ENCODE measurements at regions not wholly inside any gene's neighbourhood (a gene's known extent, or its start where the extent isn't known, plus 50 kb on each side); places are given as distances from the start of the nearest gene placed in this dataset.

GRCh38 chr15:95108673-95109072 lies 877.3 kb downstream of the MCTP2 start:
- Histone ChIP-seq H3K9me3 (ENCODE audit: control insufficient read depth, low read length) (no peaks in the 10 kb centered on the region), H3K4me1 (ENCODE audit: control insufficient read depth in 1 of 2, insufficient read depth in 2 of 2, low read length in 2 of 2) (peaks cover 0 to 5% of the 10 kb centered on the region in 2 donors), H3K36me3 (ENCODE audit: control insufficient read depth in 1 of 2, insufficient read depth in 2 of 2, low read length in 1 of 2) (no peaks in the 10 kb centered on the region), H3K27me3 (ENCODE audit: control insufficient read depth in 1 of 2, insufficient read depth in 2 of 2, low read length in 1 of 2) (no peaks in the 10 kb centered on the region), H3K4me3 (ENCODE audit: low read length in 2 of 2) (no peak overlapping the region), H3K27ac (ENCODE audit: low read depth in 1 of 2, low read length in 2 of 2) (no peak overlapping the region)
- 81 to 86% methylated on average over 3 of the region's 3 CpGs for whole genome bisulfite sequencing, 2 donors
- intact Hi-C loops (cut with DNase I), result no loop called here
- DNase-seq (no peak), ATAC-seq (ENCODE audit: low FRiP score) (no peak)

DNA sequence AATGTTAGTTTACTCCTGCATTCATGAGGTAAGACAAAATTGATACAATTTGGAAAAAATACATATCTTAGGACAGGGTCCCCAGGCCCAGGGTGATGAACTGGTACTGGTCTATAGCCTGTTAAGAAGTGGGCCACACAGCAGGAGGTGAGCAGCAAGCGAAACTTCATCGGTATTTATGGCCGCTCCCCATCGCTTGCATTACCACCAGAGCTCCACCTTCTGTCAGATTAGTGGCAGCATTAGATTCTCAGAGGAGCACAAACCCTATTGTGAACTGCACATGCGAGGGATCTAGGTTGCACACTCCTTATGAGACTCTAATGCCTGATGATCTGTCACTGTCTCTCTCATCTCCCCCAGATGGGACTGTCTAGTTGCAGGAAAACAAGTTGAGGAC lies 880.6 kb downstream of the MCTP2 start:
- Histone ChIP-seq H3K4me1 (ENCODE audit: control insufficient read depth in 1 of 2, insufficient read depth in 2 of 2, low read length in 2 of 2) (peaks cover 0 to 5% of the 10 kb centered on the region in 2 donors), H3K4me3 (ENCODE audit: low read length in 2 of 2) (no peak overlapping the region), H3K9me3 (ENCODE audit: control insufficient read depth, low read length) (no peaks in the 10 kb centered on the region), H3K27ac (ENCODE audit: low read depth in 1 of 2, low read length in 2 of 2) (no peak overlapping the region), H3K27me3 (ENCODE audit: control insufficient read depth in 1 of 2, insufficient read depth in 2 of 2, low read length in 1 of 2) (no peaks in the 10 kb centered on the region), H3K36me3 (ENCODE audit: control insufficient read depth in 1 of 2, insufficient read depth in 2 of 2, low read length in 1 of 2) (no peaks in the 10 kb centered on the region)
- no peak for ATAC-seq (ENCODE audit: low FRiP score)
- no peak for DNase-seq
- 97 to 98% methylated on average over 5 of the region's 5 CpGs for WGBS, 2 donors
- intact Hi-C loops (cut with DNase I), result no loop called here

DNA sequence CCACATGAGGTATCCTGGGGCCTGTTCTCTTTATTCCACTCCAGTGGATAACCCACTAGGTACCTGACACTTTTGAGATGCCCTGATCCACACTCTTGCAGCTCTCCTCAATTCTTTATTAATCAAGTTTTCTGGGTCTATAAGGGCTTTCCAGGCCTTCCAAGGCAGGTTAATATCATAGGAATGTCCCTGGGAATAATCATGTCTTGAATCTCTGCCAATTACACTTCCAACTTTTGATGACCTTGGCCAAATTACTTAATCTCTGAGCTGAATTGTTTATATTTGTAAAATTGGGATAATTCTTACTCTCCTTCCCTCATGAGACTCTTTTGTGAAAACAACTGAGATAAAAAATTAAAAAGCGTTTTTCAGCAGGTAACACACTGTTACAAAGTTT lies 881.7 kb downstream of the MCTP2 start:
- intact Hi-C loops (cut with DNase I), result no loop called here
- Histone ChIP-seq H3K27ac (ENCODE audit: low read depth in 1 of 2, low read length in 2 of 2) (no peak overlapping the region), H3K27me3 (ENCODE audit: control insufficient read depth in 1 of 2, insufficient read depth in 2 of 2, low read length in 1 of 2) (no peaks in the 10 kb centered on the region), H3K36me3 (ENCODE audit: control insufficient read depth in 1 of 2, insufficient read depth in 2 of 2, low read length in 1 of 2) (no peaks in the 10 kb centered on the region), H3K4me3 (ENCODE audit: low read length in 2 of 2) (no peak overlapping the region), H3K4me1 (ENCODE audit: control insufficient read depth in 1 of 2, insufficient read depth in 2 of 2, low read length in 2 of 2) (peaks cover 0 to 1% of the 10 kb centered on the region in 2 donors), H3K9me3 (ENCODE audit: control insufficient read depth, low read length) (no peaks in the 10 kb centered on the region)
- no peak for DNase-seq
- 82 to 90% methylated on average over 1 of the region's 1 CpG for WGBS, 2 donors
- ATAC-seq (ENCODE audit: low FRiP score), result no peak

DNA sequence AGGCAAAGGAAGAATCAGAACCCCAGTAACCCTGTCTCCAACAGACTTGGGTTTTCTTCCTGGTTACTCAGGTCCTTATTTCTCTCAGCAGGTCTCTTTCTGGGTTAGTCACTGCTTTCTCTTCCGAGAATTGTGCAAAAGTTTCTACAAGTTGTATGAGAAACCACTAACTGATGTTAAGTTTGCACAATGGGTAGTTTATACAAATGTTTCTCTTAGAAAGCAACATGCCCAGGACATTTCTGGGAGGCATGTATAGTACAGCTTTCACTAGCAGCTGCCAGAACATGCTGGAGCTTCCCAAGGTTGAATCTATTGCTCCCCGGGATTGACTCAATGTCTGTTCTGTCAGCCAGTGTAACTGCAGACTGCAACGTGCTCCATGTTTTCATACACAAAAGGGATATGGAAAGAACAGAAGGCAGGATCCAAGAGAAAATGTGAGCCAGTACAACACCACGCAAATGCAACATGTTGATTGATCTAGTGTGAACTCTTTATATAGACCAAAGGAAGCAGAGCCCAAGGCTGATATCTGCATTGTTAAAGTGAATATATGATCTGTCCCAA lies 887.8 kb downstream of the MCTP2 start:
- no peak for ATAC-seq (ENCODE audit: low FRiP score)
- intact Hi-C loops (cut with DNase I), result no loop called here
- 73 to 84% methylated on average over 4 of the region's 4 CpGs for whole genome bisulfite sequencing, 2 donors
- Histone ChIP-seq H3K4me1 (ENCODE audit: control insufficient read depth in 1 of 2, insufficient read depth in 2 of 2, low read length in 2 of 2) (no peaks in the 10 kb centered on the region), H3K27me3 (ENCODE audit: control insufficient read depth in 1 of 2, insufficient read depth in 2 of 2, low read length in 1 of 2) (no peaks in the 10 kb centered on the region), H3K4me3 (ENCODE audit: low read length in 2 of 2) (no peak overlapping the region), H3K36me3 (ENCODE audit: control insufficient read depth in 1 of 2, insufficient read depth in 2 of 2, low read length in 1 of 2) (no peaks in the 10 kb centered on the region), H3K27ac (ENCODE audit: low read depth in 1 of 2, low read length in 2 of 2) (no peak overlapping the region), H3K9me3 (ENCODE audit: control insufficient read depth, low read length) (no peaks in the 10 kb centered on the region)
- DNase-seq, result no peak

DNA sequence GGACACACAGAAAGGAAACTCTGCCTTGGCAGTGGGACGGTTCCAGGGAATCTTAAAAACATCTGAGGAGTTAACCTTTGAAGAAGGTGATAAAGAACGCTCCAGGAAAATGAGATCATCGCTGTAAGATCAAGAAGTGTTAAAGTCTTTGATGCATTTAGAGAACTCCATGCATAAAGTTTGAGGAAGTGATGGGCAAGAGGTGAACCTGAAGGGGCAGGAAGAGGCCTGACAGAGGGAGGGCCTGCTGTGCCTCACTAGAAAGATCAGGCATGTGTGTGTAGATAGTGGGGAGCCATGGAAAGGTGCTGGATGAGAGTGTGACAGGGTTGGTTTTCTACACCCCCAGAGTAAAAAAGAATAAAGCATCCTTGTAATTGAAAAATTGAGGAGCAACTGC lies 889.2 kb downstream of the MCTP2 start:
- no peaks in the 10 kb centered on the region for H3K36me3 ChIP-seq (ENCODE audit: control insufficient read depth in 1 of 2, insufficient read depth in 2 of 2, low read length in 1 of 2)
- H3K27me3 ChIP-seq (ENCODE audit: control insufficient read depth in 1 of 2, insufficient read depth in 2 of 2, low read length in 1 of 2), result no peaks in the 10 kb centered on the region
- no peaks in the 10 kb centered on the region for H3K9me3 ChIP-seq (ENCODE audit: control insufficient read depth, low read length)
- WGBS, 2 donors, result 80 to 86% methylated on average over 3 of the region's 3 CpGs
- DNase-seq (no peak), ATAC-seq (ENCODE audit: low FRiP score) (no peak)
- intact Hi-C loops (cut with DNase I), result no loop called here
- no peaks in the 10 kb centered on the region for H3K4me1 ChIP-seq (ENCODE audit: control insufficient read depth in 1 of 2, insufficient read depth in 2 of 2, low read length in 2 of 2)
- no peak overlapping the region for H3K27ac ChIP-seq (ENCODE audit: low read depth in 1 of 2, low read length in 2 of 2)
- no peak overlapping the region for H3K4me3 ChIP-seq (ENCODE audit: low read length in 2 of 2)

DNA sequence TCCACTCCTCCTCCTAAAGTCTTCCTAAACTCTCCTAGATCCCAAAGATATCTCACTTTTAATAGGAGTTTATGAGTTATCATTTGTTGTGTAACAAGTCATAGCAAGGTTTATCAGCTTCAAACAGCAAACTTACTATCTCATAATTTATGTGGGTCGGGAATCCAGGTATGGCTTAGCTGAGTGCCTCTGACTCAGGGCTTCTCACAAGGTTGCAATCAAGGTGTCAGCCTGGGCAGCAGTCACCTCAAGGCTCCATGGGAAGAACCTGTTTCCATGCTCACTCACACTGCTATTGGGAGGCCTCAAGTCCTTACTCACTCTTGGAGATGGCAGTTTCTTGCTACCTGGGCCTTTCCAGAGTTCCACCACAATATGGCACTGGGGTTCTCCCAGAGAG lies 889.8 kb downstream of the MCTP2 start:
- Histone ChIP-seq H3K9me3 (ENCODE audit: control insufficient read depth, low read length) (no peaks in the 10 kb centered on the region), H3K27ac (ENCODE audit: low read depth in 1 of 2, low read length in 2 of 2) (no peak overlapping the region), H3K27me3 (ENCODE audit: control insufficient read depth in 1 of 2, insufficient read depth in 2 of 2, low read length in 1 of 2) (no peaks in the 10 kb centered on the region), H3K4me3 (ENCODE audit: low read length in 2 of 2) (no peak overlapping the region), H3K4me1 (ENCODE audit: control insufficient read depth in 1 of 2, insufficient read depth in 2 of 2, low read length in 2 of 2) (no peaks in the 10 kb centered on the region), H3K36me3 (ENCODE audit: control insufficient read depth in 1 of 2, insufficient read depth in 2 of 2, low read length in 1 of 2) (no peaks in the 10 kb centered on the region)
- intact Hi-C loops (cut with DNase I), result no loop called here
- ATAC-seq (ENCODE audit: low FRiP score) (no peak), DNase-seq (no peak)
- 89 to 95% methylated on average over 1 of the region's 1 CpG for WGBS, 2 donors

DNA sequence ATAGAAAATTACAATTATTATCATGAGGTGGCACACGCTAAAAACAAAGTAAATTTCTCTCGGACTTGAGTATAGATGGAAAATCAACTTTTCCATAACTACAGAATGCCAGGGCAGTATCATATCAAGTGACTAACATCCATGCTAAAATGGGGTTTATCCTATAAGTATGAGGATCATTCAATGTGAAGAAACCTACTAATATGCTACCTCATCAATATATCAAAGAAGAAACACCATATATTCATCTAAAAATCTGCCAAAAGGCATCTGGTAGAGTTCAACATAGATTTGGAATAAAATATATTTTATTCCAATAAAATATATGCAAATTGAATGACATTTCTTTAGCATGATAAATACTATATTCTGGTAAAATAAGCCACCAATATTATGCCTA lies 894.4 kb downstream of the MCTP2 start:
- Histone ChIP-seq H3K4me3 (ENCODE audit: low read length in 2 of 2) (no peak overlapping the region), H3K27ac (ENCODE audit: low read depth in 1 of 2, low read length in 2 of 2) (no peak overlapping the region), H3K36me3 (ENCODE audit: control insufficient read depth in 1 of 2, insufficient read depth in 2 of 2, low read length in 1 of 2) (no peaks in the 10 kb centered on the region), H3K9me3 (ENCODE audit: control insufficient read depth, low read length) (no peaks in the 10 kb centered on the region), H3K4me1 (ENCODE audit: control insufficient read depth in 1 of 2, insufficient read depth in 2 of 2, low read length in 2 of 2) (peaks cover 0 to 7% of the 10 kb centered on the region in 2 donors), H3K27me3 (ENCODE audit: control insufficient read depth in 1 of 2, insufficient read depth in 2 of 2, low read length in 1 of 2) (no peaks in the 10 kb centered on the region)
- no peak for DNase-seq
- no peak for ATAC-seq (ENCODE audit: low FRiP score)
- intact Hi-C loops (cut with DNase I), result no loop called here
- 95 to 97% methylated on average over 2 of the region's 2 CpGs for WGBS, 2 donors

GRCh38 chr15:95127356-95127755 lies 896.0 kb downstream of the MCTP2 start:
- no peak overlapping the region for H3K4me3 ChIP-seq (ENCODE audit: low read length in 2 of 2)
- WGBS, 2 donors, result 42 to 51% methylated on average over 3 of the region's 3 CpGs
- H3K4me1 ChIP-seq (ENCODE audit: control insufficient read depth in 1 of 2, insufficient read depth in 2 of 2, low read length in 2 of 2), result peaks cover 2 to 8% of the 10 kb centered on the region in 2 donors
- no peaks in the 10 kb centered on the region for H3K27me3 ChIP-seq (ENCODE audit: control insufficient read depth in 1 of 2, insufficient read depth in 2 of 2, low read length in 1 of 2)
- DNase-seq (no peak), ATAC-seq (ENCODE audit: low FRiP score) (no peak)
- H3K9me3 ChIP-seq (ENCODE audit: control insufficient read depth, low read length), result no peaks in the 10 kb centered on the region
- no peaks in the 10 kb centered on the region for H3K36me3 ChIP-seq (ENCODE audit: control insufficient read depth in 1 of 2, insufficient read depth in 2 of 2, low read length in 1 of 2)
- intact Hi-C loops (cut with DNase I), result no loop called here
- peak overlapping the region in 1 of 2 donors; percentile 57 for H3K27ac ChIP-seq (ENCODE audit: low read depth in 1 of 2, low read length in 2 of 2)

GRCh38 chr15:95129574-95129973 lies 898.2 kb downstream of the MCTP2 start:
- Histone ChIP-seq H3K27me3 (ENCODE audit: control insufficient read depth in 1 of 2, insufficient read depth in 2 of 2, low read length in 1 of 2) (no peaks in the 10 kb centered on the region), H3K27ac (ENCODE audit: low read depth in 1 of 2, low read length in 2 of 2) (no peak overlapping the region), H3K36me3 (ENCODE audit: control insufficient read depth in 1 of 2, insufficient read depth in 2 of 2, low read length in 1 of 2) (no peaks in the 10 kb centered on the region), H3K4me1 (ENCODE audit: control insufficient read depth in 1 of 2, insufficient read depth in 2 of 2, low read length in 2 of 2) (peaks cover 3 to 10% of the 10 kb centered on the region in 2 donors), H3K9me3 (ENCODE audit: control insufficient read depth, low read length) (no peaks in the 10 kb centered on the region), H3K4me3 (ENCODE audit: low read length in 2 of 2) (no peak overlapping the region)
- no peak for DNase-seq
- intact Hi-C loops (cut with DNase I), result no loop called here
- ATAC-seq (ENCODE audit: low FRiP score), result no peak
- WGBS, 2 donors, result 15 to 19% methylated on average over 4 of the region's 4 CpGs

All from aorta (tissue), 5 donors.